ENCODE measurements at regions not wholly inside any gene's neighbourhood (a gene's known extent, or its start where the extent isn't known, plus 50 kb on each side); places are given as distances from the start of the nearest gene placed in this dataset.

GRCh38 chr2:217331523-217332416 is 471.9 kb upstream of the TNP1 start:
- Mint-ChIP-seq H3K9me3 (peaks cover 0 to 2% (median 0%) of the 10 kb centered on the region in 7 donors), H3K4me1 (no peaks in the 10 kb centered on the region), H3K4me3 (peak overlapping the region in 1 of 2 donors; percentile 36), H3K27ac (no peak overlapping the region), H3K27me3 (ENCODE audit: low read depth in 3 of 3) (peaks cover 20 to 53% (median 22%) of the 10 kb centered on the region in 3 donors), H3K36me3 (no peaks in the 10 kb centered on the region)
- Histone ChIP-seq H3K9ac (ENCODE audit: insufficient read depth, low read length, poor library complexity, severe bottlenecking) (no peak overlapping the region), H3K4me1 (ENCODE audit: control insufficient read depth in 1 of 2, insufficient read depth in 2 of 2, low read length in 2 of 2) (no peaks in the 10 kb centered on the region), H4K20me1 (ENCODE audit: insufficient read depth, low read length) (no peaks in the 10 kb centered on the region), H3K27ac (ENCODE audit: low read depth in 1 of 2, low read length in 2 of 2) (no peak overlapping the region), H3K79me2 (ENCODE audit: insufficient read depth, low read length) (no peaks in the 10 kb centered on the region), H3K4me3 (replicated peaks in 1 of 3; ENCODE audit: low read depth in 2 of 3, low read length in 3 of 3) (no peak overlapping the region), H3K4me2 (replicated peaks; ENCODE audit: extremely low read depth, low read length, poor library complexity, severe bottlenecking) (no peak overlapping the region), H2AFZ (ENCODE audit: insufficient read depth, low read depth, low read length, poor library complexity, severe bottlenecking) (no peak overlapping the region), H3K27me3 (ENCODE audit: control insufficient read depth in 2 of 2, insufficient read depth in 2 of 2, low read length in 2 of 2) (peaks cover 27 to 36% of the 10 kb centered on the region in 2 donors), H3K9me3 (replicated peaks in 1 of 2; ENCODE audit: control insufficient read depth in 1 of 2, insufficient read depth in 1 of 2, low read length in 2 of 2) (no peaks in the 10 kb centered on the region), H3K36me3 (replicated peaks in 1 of 2; ENCODE audit: control insufficient read depth in 1 of 2, insufficient read depth in 2 of 2, low read length in 2 of 2) (no peaks in the 10 kb centered on the region)
- no CpG with 5 or more reads among the region's 3 CpGs for WGBS (ENCODE audit: insufficient coverage)
- intact Hi-C loops (cut with micrococcal nuclease) = no loop called here
- no peak for DNase-seq
- no peak for TF ChIP-seq CTCF (IDR thresholded peaks at IDR 0.05)

GRCh38 chr2:217330647-217331046 is 470.8 kb upstream of the TNP1 start:
- no peaks in the 10 kb centered on the region for H3K36me3 ChIP-seq (replicated peaks in 1 of 2; ENCODE audit: control insufficient read depth in 1 of 2, insufficient read depth in 2 of 2, low read length in 2 of 2)
- no peak overlapping the region for H3K4me3 ChIP-seq (replicated peaks in 1 of 3; ENCODE audit: low read depth in 2 of 3, low read length in 3 of 3)
- H3K4me1 ChIP-seq (ENCODE audit: control insufficient read depth in 1 of 2, insufficient read depth in 2 of 2, low read length in 2 of 2) = no peaks in the 10 kb centered on the region
- no peak overlapping the region for H3K4me3 Mint-ChIP-seq
- H3K27me3 ChIP-seq (ENCODE audit: control insufficient read depth in 2 of 2, insufficient read depth in 2 of 2, low read length in 2 of 2) = peaks cover 35 to 47% of the 10 kb centered on the region in 2 donors
- intact Hi-C loops (cut with micrococcal nuclease) = no loop called here
- H2AFZ ChIP-seq (ENCODE audit: insufficient read depth, low read depth, low read length, poor library complexity, severe bottlenecking) = no peak overlapping the region
- no peaks in the 10 kb centered on the region for H3K9me3 ChIP-seq (replicated peaks in 1 of 2; ENCODE audit: control insufficient read depth in 1 of 2, insufficient read depth in 1 of 2, low read length in 2 of 2)
- H4K20me1 ChIP-seq (ENCODE audit: insufficient read depth, low read length) = no peaks in the 10 kb centered on the region
- no peaks in the 10 kb centered on the region for H3K36me3 Mint-ChIP-seq
- peaks cover 0 to 2% (median 0%) of the 10 kb centered on the region in 7 donors for H3K9me3 Mint-ChIP-seq
- H3K4me2 ChIP-seq (replicated peaks; ENCODE audit: extremely low read depth, low read length, poor library complexity, severe bottlenecking) = no peak overlapping the region
- H3K27ac Mint-ChIP-seq = no peak overlapping the region
- no peak for TF ChIP-seq CTCF (IDR thresholded peaks at IDR 0.05)
- peaks cover 22 to 58% (median 23%) of the 10 kb centered on the region in 3 donors for H3K27me3 Mint-ChIP-seq (ENCODE audit: low read depth in 3 of 3)
- H3K27ac ChIP-seq (ENCODE audit: low read depth in 1 of 2, low read length in 2 of 2) = no peak overlapping the region
- no peaks in the 10 kb centered on the region for H3K79me2 ChIP-seq (ENCODE audit: insufficient read depth, low read length)
- no peak overlapping the region for H3K9ac ChIP-seq (ENCODE audit: insufficient read depth, low read length, poor library complexity, severe bottlenecking)
- no peak for DNase-seq
- H3K4me1 Mint-ChIP-seq = peaks cover 3% of the 10 kb centered on the region
- WGBS (ENCODE audit: insufficient coverage) = 89% methylated on average over 1 of the region's 9 CpGs

Data from CD14-positive monocyte (primary cell).